HL-60 (cell line): ENCODE measurements at regions not wholly inside any gene's neighbourhood (a gene's known extent, or its start where the extent isn't known, plus 50 kb on each side); places are given as distances from the start of the nearest gene placed in this dataset.
"Not testable (repeated sequence)": the region's sequence is repeated elsewhere in the genome, so short reads cannot be mapped to it uniquely, and the experiment has no call there.

Source experiments
- DNase-seq, 2 experiments: peaks; one replicate each; pipeline ENCODE4 v3.0.0-alpha.2; 2010 to 2020; ENCODE audit warnings: low read depth in 1 of 2, low spot score in 1 of 2
- H3K27ac ChIP-seq: fragments of 250-450 bp; sonication (Bioruptor Pico); replicated peaks from 2 replicates; pipeline ENCODE4 v1.5.1; 2020; ENCODE audit warnings: mild to moderate bottlenecking, moderate library complexity
- H3K27me3 ChIP-seq: fragments of 250-450 bp; sonication (Bioruptor Pico); 2 replicates; pipeline ENCODE4 v1.5.1; 2021; ENCODE audit warnings: mild to moderate bottlenecking, moderate library complexity; ENCODE audit not compliant: insufficient read depth, poor library complexity, severe bottlenecking
- H3K4me3 ChIP-seq: replicated peaks from 2 replicates; pipeline ENCODE4 v1.5.1; 2011; ENCODE audit warnings: mild to moderate bottlenecking, control low read depth, low read length; ENCODE audit not compliant: insufficient read depth
- CTCF ChIP-seq: IDR thresholded peaks from one replicate; pipeline ENCODE4 v1.5.1; 2011; ENCODE audit warnings: low read length, control low read depth, inconsistent platforms; ENCODE audit not compliant: insufficient read depth
- GABPA ChIP-seq: IDR thresholded peaks from 2 replicates; pipeline ENCODE4 v1.6.1; 2012; ENCODE audit warnings: low read depth
- POLR2AphosphoS5 ChIP-seq: IDR thresholded peaks from 2 replicates; pipeline ENCODE4 v1.6.1; 2012; ENCODE audit warnings: low read depth
- REST ChIP-seq: IDR thresholded peaks from 2 replicates; pipeline ENCODE4 v1.6.1; 2012; ENCODE audit warnings: low read depth; ENCODE audit not compliant: insufficient replicate concordance
- SPI1 ChIP-seq: IDR thresholded peaks from 2 replicates; pipeline ENCODE4 v1.6.1; 2012; ENCODE audit warnings: low read depth, mild to moderate bottlenecking, borderline replicate concordance

DNA sequence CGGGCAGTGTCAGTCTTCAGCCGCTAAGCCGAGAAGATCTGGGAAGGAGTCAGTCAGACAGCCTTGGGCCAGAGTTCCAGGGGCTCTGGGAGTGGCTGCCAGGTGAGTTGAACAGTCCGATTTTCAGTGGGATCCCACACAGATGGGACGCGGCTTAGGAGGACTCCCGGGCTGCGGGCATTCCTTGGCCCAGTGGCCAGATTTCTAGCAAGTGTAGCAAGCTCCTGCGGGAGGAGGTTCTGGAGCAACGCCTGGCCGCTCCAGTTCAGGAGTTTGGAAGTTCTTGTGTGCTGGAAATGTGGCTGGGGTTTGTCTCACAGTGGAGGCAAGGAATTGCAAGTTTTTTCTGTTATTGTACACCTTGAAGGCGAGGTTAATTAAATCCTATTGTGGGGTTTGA is 414.0 kb upstream of the EPHA7 start:
- H3K27ac ChIP-seq, H3K4me3 ChIP-seq, DNase-seq, H3K27me3 ChIP-seq: not testable (repeated sequence)

DNA sequence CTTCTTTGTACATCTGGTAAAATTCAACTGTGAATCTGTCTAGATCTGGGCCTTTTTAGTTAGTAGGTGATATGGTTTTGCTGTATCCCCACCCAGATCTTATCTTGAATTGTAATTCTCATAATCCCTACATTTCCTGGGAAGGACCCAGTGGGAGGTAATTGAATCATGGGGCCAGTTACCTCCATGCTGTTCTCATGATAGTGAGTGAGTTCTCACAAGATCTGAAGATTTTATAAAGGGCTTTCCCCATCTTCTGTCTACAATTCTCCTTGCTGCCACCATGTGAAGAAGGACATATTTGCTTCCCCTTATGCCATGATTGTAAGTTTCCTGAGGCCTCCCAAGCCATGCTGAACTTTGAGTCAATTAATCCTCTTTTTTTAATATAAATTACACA is 410.4 kb upstream of the EPHA7 start:
- not testable (repeated sequence) for H3K27ac ChIP-seq, DNase-seq, H3K27me3 ChIP-seq, H3K4me3 ChIP-seq

DNA sequence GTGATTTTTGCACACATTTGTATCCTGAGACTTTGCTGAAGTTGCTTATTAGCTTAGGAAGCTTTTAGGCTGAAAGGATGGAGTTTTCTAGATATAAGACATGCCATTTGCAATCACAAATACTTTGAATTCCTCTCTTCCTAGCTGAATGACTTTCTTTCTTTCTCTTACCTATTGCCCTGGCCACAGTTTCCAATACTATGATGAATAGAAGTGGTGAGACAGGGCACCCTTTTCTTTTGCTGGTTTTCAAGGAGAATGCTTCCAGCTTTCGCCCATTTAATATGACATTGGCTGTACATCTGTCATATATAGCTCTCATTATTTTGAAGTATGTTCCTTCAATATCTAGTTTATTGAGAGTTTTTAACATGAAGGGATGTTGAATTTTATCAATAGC is 409.6 kb upstream of the EPHA7 start:
- no peak for TF ChIP-seq CTCF
- TF ChIP-seq SPI1, result no peak
- no peak for TF ChIP-seq GABPA
- TF ChIP-seq POLR2AphosphoS5, result no peak
- DNase-seq, result no peak
- Histone ChIP-seq H3K27me3 (no peaks in the 10 kb centered on the region), H3K27ac (no peak overlapping the region), H3K4me3 (no peak overlapping the region)

DNA sequence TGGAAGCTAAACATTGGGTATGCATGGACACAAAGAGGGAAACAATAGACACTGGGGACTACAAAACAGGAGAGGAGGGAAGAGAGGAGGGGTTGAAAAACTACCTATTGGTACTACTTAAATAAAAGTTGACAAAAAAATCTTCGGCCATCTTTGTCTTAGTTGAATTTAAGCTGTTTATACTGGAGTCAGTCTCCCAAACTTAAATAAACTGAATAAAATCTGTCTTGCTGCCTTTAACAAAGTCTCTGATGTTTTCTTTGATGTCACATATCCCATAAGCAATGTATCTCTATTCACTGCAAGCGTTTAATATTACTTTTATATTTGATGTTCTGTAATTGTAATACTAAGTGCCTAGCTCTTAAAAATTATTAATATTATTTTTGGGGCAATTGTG is 409.2 kb upstream of the EPHA7 start:
- no peak overlapping the region for H3K27ac ChIP-seq
- TF ChIP-seq REST (no peak), GABPA (no peak), SPI1 (no peak), CTCF (no peak)
- no peak for DNase-seq
- no peak overlapping the region for H3K4me3 ChIP-seq
- H3K27me3 ChIP-seq, result no peaks in the 10 kb centered on the region

- H3K4me3 ChIP-seq, result no peak overlapping the region
- no peak for DNase-seq
- H3K27me3 ChIP-seq, result no peaks in the 10 kb centered on the region
- TF ChIP-seq GABPA (no peak), CTCF (no peak), REST (no peak), SPI1 (no peak), POLR2AphosphoS5 (no peak)
- no peak overlapping the region for H3K27ac ChIP-seq
Observed at GRCh38 chr6:93827728-93828127, 408.4 kb upstream of the EPHA7 start.
